ENCODE measurements at regions not wholly inside any gene's neighbourhood (a gene's known extent, or its start where the extent isn't known, plus 50 kb on each side); places are given as distances from the start of the nearest gene placed in this dataset.
"Not testable (repeated sequence)": the region's sequence is repeated elsewhere in the genome, so short reads cannot be mapped to it uniquely, and the experiment has no call there.

DNA sequence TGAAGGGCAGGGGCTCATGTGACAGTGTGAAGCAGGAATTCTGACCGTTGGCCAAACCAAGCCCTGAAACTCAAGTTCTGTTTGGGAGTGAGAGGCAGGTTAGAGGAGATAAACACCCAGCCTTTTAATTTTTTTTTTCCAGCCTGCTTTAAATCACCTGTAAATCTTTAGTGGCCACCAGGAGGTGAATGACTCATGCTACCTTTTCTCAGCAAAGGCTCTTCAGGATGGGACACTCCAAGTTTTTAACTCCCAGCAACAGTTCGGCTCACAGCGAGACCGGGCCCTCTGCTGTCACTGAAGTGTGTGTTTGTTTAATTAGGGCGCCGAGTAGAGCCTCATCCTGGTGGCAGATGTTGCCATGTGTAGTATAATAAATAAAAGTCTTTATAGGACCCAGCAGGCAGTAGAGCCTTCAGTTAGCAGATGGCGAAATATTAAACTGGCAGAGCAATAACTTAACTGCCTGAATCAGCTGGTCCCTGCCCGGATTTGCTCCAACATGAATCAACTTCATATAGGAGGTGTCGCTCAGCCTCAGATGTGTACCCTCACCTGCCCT is 180.3 kb downstream of the NPIPA7 start:
- TF ChIP-seq, protein P1, sequence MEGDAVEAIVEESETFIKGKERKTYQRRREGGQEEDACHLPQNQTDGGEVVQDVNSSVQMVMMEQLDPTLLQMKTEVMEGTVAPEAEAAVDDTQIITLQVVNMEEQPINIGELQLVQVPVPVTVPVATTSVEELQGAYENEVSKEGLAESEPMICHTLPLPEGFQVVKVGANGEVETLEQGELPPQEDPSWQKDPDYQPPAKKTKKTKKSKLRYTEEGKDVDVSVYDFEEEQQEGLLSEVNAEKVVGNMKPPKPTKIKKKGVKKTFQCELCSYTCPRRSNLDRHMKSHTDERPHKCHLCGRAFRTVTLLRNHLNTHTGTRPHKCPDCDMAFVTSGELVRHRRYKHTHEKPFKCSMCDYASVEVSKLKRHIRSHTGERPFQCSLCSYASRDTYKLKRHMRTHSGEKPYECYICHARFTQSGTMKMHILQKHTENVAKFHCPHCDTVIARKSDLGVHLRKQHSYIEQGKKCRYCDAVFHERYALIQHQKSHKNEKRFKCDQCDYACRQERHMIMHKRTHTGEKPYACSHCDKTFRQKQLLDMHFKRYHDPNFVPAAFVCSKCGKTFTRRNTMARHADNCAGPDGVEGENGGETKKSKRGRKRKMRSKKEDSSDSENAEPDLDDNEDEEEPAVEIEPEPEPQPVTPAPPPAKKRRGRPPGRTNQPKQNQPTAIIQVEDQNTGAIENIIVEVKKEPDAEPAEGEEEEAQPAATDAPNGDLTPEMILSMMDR (conservative IDR thresholded peaks at IDR 0.05), result not testable (repeated sequence)
- not testable (repeated sequence) for TF ChIP-seq ZFX (IDR thresholded peaks at IDR 0.05)

Data from C4-2B (cell line).